MM.1S (cell line): ENCODE measurements at regions not wholly inside any gene's neighbourhood (a gene's known extent, or its start where the extent isn't known, plus 50 kb on each side); places are given as distances from the start of the nearest gene placed in this dataset.
"Not testable (repeated sequence)": the region's sequence is repeated elsewhere in the genome, so short reads cannot be mapped to it uniquely, and the experiment has no call there.

Experiments used
- DNase-seq: peaks from one replicate; pipeline ENCODE4 v3.0.0-alpha.2; 2015
- H2AFZ ChIP-seq: fragments of 300-600 bp; sonication (generic); 2 replicates; pipeline ENCODE4 v1.6.0; 2016; ENCODE audit warnings: antibody characterized with exemption, low read length
- H3F3A ChIP-seq: fragments of 300-600 bp; sonication (generic); 2 replicates; pipeline ENCODE4 v1.6.1; 2016; ENCODE audit warnings: mild to moderate bottlenecking, antibody characterized with exemption, low read length, moderate library complexity, mixed read lengths; ENCODE audit not compliant: insufficient read depth
- H3K27ac ChIP-seq: fragments of 300-600 bp; sonication (generic); 2 replicates; pipeline ENCODE4 v1.5.1; 2016; ENCODE audit warnings: mild to moderate bottlenecking, low read length
- H3K27me3 ChIP-seq: fragments of 300-600 bp; sonication (generic); replicated peaks from 2 replicates; pipeline ENCODE4 v1.6.0; 2016; ENCODE audit warnings: low read length; ENCODE audit not compliant: insufficient read depth
- H3K36me3 ChIP-seq: fragments of 300-600 bp; sonication (generic); replicated peaks from 2 replicates; pipeline ENCODE4 v1.6.1; 2016; ENCODE audit warnings: mild to moderate bottlenecking, low read length, mixed read lengths; ENCODE audit not compliant: insufficient read depth
- H3K4me1 ChIP-seq: fragments of 300-600 bp; sonication (generic); 2 replicates; pipeline ENCODE4 v1.6.1; 2016; ENCODE audit warnings: low read length, mixed read lengths
- H3K4me2 ChIP-seq: fragments of 300-600 bp; sonication (generic); 2 replicates; pipeline ENCODE4 v1.6.0; 2016; ENCODE audit warnings: low read depth, low read length
- H3K4me3 ChIP-seq: fragments of 300-600 bp; sonication (generic); 2 replicates; pipeline ENCODE4 v1.5.1; 2016; ENCODE audit warnings: low read length, mixed read lengths
- H3K79me2 ChIP-seq: fragments of 300-600 bp; sonication (generic); 2 replicates; pipeline ENCODE4 v1.6.1; 2016; ENCODE audit warnings: mixed run types, low read length, mixed read lengths
- H3K9ac ChIP-seq: fragments of 300-600 bp; sonication (generic); 2 replicates; pipeline ENCODE4 v1.6.1; 2016; ENCODE audit warnings: low read length, mixed read lengths
- H3K9me2 ChIP-seq: fragments of 300-600 bp; sonication (generic); replicated peaks from 2 replicates; pipeline ENCODE4 v1.6.1; 2016; ENCODE audit warnings: mild to moderate bottlenecking, low read length, mixed read lengths; ENCODE audit not compliant: insufficient read depth
- H3K9me3 ChIP-seq: fragments of 300-600 bp; sonication (generic); replicated peaks from 2 replicates; pipeline ENCODE4 v1.6.1; 2016; ENCODE audit warnings: mild to moderate bottlenecking, low read length, mixed read lengths; ENCODE audit not compliant: insufficient read depth
- H4K20me1 ChIP-seq: fragments of 300-600 bp; sonication (generic); 2 replicates; pipeline ENCODE4 v1.6.1; 2016; ENCODE audit warnings: mild to moderate bottlenecking, low read length, moderate library complexity, mixed read lengths; ENCODE audit not compliant: insufficient read depth
- CTCF ChIP-seq: fragments of 300-600 bp; sonication (generic); IDR thresholded peaks from 2 replicates; pipeline ENCODE4 v1.5.1; 2016; ENCODE audit warnings: antibody characterized with exemption, low read length, mixed read lengths
- EZH2 ChIP-seq: fragments of 300-600 bp; sonication (generic); optimal IDR thresholded peaks from 2 replicates; pipeline ENCODE3; 2017; ENCODE audit warnings: low read depth, mild to moderate bottlenecking, antibody characterized with exemption, low read length, mixed read lengths
- EZH2phosphoT487 ChIP-seq: fragments of 300-600 bp; sonication (generic); IDR thresholded peaks from 2 replicates; pipeline ENCODE4 v1.6.1; 2018; ENCODE audit warnings: antibody characterized with exemption, low read length

DNA sequence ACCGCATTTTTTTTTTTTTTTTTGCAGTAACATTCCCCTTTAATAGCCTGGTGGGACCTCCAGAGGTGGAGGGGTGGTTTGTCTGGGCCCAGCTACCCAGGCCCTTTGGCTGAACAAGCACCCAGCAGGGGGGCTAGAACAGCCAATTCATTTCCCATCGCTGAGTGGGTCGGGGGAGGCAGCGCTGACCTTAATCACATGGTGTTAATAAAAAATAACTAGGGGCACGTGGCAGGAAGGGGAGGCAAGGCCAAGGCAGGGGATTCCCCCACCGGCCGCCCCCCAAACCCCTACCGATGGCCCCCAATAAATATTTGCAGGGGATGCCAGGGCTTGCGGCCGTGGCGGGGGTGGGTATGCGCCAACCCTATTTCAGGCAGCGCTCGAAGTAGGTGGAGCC is 1709.9 kb downstream of the TP53TG3F start:
- not testable (repeated sequence) for H3K79me2 ChIP-seq, H3K36me3 ChIP-seq, DNase-seq, H3K27me3 ChIP-seq, H3K9me3 ChIP-seq, H3K4me2 ChIP-seq, H3K4me3 ChIP-seq, H4K20me1 ChIP-seq, H3K9ac ChIP-seq, H3K27ac ChIP-seq, H3K4me1 ChIP-seq, H3K9me2 ChIP-seq, H2AFZ ChIP-seq, H3F3A ChIP-seq

DNA sequence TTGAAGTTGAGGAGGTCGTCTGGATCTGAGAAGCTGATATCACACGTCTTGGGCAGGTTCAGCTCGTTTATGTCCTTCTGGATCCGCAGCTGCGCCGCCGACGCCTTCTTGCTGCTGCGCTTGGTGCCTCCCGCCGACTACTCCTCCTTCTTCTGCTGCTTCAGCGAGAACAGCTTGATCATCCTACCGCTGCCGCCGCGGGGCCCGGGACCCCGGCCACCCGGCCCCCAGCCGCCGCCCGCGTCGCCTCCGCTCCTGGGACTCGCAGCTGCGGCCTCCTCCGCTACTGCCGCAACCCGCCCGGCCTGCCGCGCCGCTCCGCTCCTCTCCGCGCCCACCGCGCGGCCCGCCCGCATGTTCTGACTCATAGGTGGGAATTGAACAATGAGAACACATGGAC is 1710.6 kb downstream of the TP53TG3F start:
- H2AFZ ChIP-seq, H3F3A ChIP-seq, H4K20me1 ChIP-seq, H3K4me3 ChIP-seq, H3K4me2 ChIP-seq, H3K79me2 ChIP-seq, H3K9ac ChIP-seq, H3K4me1 ChIP-seq, H3K27ac ChIP-seq, H3K36me3 ChIP-seq, DNase-seq, H3K9me3 ChIP-seq, H3K27me3 ChIP-seq, H3K9me2 ChIP-seq: not testable (repeated sequence)

- H3K4me2 ChIP-seq: no peak overlapping the region
- TF ChIP-seq EZH2phosphoT487: no peak
- TF ChIP-seq EZH2: no peak
- no peak for TF ChIP-seq CTCF
- H3K4me1 ChIP-seq: no peaks in the 10 kb centered on the region
- H3K79me2 ChIP-seq: no peaks in the 10 kb centered on the region
- no peak overlapping the region for H3K27ac ChIP-seq
- H3K27me3 ChIP-seq: no peaks in the 10 kb centered on the region
- no peaks in the 10 kb centered on the region for H3F3A ChIP-seq
- H3K9me2 ChIP-seq: no peaks in the 10 kb centered on the region
- H3K4me3 ChIP-seq: no peak overlapping the region
- H3K9me3 ChIP-seq: no peaks in the 10 kb centered on the region
- no peaks in the 10 kb centered on the region for H4K20me1 ChIP-seq
- DNase-seq: no peak
- no peaks in the 10 kb centered on the region for H3K36me3 ChIP-seq
- no peak overlapping the region for H2AFZ ChIP-seq
- H3K9ac ChIP-seq: no peak overlapping the region
Observed at GRCh38 chr16:35170610-35171009, 1711.2 kb downstream of the TP53TG3F start.

- no peaks in the 10 kb centered on the region for H3K9me3 ChIP-seq
Observed at GRCh38 chr16:35171106-35171505, 1711.7 kb downstream of the TP53TG3F start.

More at GRCh38 chr16:35171106-35171505, 1711.7 kb downstream of the TP53TG3F start:
- H3K4me2 ChIP-seq: no peak overlapping the region
- no peaks in the 10 kb centered on the region for H4K20me1 ChIP-seq
- H3K27me3 ChIP-seq: no peaks in the 10 kb centered on the region
- H3K27ac ChIP-seq: no peak overlapping the region
- H3K9ac ChIP-seq: no peak overlapping the region
- H2AFZ ChIP-seq: no peak overlapping the region
- no peaks in the 10 kb centered on the region for H3K79me2 ChIP-seq
- H3K36me3 ChIP-seq: no peaks in the 10 kb centered on the region
- no peaks in the 10 kb centered on the region for H3F3A ChIP-seq
- no peaks in the 10 kb centered on the region for H3K9me2 ChIP-seq
- no peak overlapping the region for H3K4me3 ChIP-seq
- TF ChIP-seq CTCF (no peak), EZH2 (no peak), EZH2phosphoT487 (no peak)
- no peaks in the 10 kb centered on the region for H3K4me1 ChIP-seq
- DNase-seq: no peak
